GM23338 (cell line): ENCODE measurements at regions not wholly inside any gene's neighbourhood (a gene's known extent, or its start where the extent isn't known, plus 50 kb on each side); places are given as distances from the start of the nearest gene placed in this dataset.

Source experiments
- CREB1 ChIP-seq: fragments of 250-450 bp; sonication (Bioruptor Pico); IDR thresholded peaks from 2 replicates; pipeline ENCODE4 v1.5.0; 2020; ENCODE audit warnings: low read depth, mild to moderate bottlenecking, moderate library complexity
- EZH2 ChIP-seq: fragments of 200-600 bp; sonication (generic); IDR thresholded peaks from one replicate; pipeline ENCODE4 v1.8.0; 2017; ENCODE audit warnings: antibody characterized with exemption, mild to moderate bottlenecking, low read depth; ENCODE audit not compliant: unreplicated experiment
- EZH2phosphoT487 ChIP-seq: fragments of 200-600 bp; sonication (generic); IDR thresholded peaks from one replicate; pipeline ENCODE4 v1.8.1; 2018; ENCODE audit warnings: antibody characterized with exemption; ENCODE audit not compliant: unreplicated experiment
- JUNB ChIP-seq: IDR thresholded peaks from one replicate; pipeline ENCODE4 v1.6.1; 2016; ENCODE audit warnings: antibody characterized with exemption; ENCODE audit not compliant: unreplicated experiment
- POLR2AphosphoS5 ChIP-seq: IDR thresholded peaks from 2 replicates; pipeline ENCODE4 v1.6.1; 2016; ENCODE audit warnings: antibody characterized with exemption, low read depth
- STAT1 ChIP-seq: IDR thresholded peaks from one replicate; pipeline ENCODE4 v1.6.1; 2016; ENCODE audit warnings: antibody characterized with exemption; ENCODE audit not compliant: unreplicated experiment
- ZNF114 ChIP-seq: fragments of 250-450 bp; sonication (Bioruptor Pico); IDR thresholded peaks from 2 replicates; pipeline ENCODE4 v1.5.0; 2020; ENCODE audit warnings: mild to moderate bottlenecking, moderate library complexity
- TF ChIP-seq, protein P1 (sequence below), 2 experiments: fragments of 200-600 bp in 1 of 2; sonication (generic) in 1 of 2; conservative IDR thresholded peaks; 2 replicates each; pipeline versions ENCODE4 v1.5.1 to v1.6.1; 2016 to 2017; ENCODE audit warnings: antibody characterized with exemption in 2 of 2, low read depth in 2 of 2, mild to moderate bottlenecking in 2 of 2, moderate library complexity in 1 of 2

DNA sequence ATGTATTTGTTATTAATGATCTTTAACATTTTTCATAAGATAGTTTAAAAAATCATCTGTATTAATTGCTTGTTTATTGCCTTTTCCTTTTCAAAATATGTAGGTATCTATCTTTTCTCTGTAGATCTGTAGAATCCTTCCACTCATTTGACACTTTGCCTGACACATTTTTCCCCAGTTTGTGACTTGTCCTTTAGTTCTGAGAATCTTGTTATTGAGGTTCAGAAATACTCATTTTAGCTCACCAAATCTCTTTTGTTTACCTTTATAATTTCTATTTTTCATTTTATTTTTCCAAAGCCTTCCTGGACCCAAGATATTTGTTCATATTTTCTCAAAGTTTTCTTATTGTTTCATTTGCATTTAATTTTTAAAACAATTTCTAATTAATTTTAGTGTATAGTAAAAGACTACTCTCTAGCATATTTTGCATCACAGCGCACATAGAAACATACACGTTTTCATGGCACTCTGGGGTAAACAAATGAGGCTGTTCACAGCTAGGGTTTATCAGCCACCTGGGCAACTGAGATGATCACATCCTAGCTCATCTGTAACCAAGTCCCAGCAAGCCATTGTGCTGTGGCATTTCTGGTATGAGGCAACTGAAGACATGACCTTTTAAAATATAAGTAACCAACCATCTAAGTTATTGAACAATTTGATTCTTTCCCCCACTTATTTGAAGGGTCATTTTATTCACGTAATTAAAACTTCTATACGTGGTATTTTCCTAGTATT is 275.7 kb downstream of the ADGB start:
- TF ChIP-seq, protein P1, sequence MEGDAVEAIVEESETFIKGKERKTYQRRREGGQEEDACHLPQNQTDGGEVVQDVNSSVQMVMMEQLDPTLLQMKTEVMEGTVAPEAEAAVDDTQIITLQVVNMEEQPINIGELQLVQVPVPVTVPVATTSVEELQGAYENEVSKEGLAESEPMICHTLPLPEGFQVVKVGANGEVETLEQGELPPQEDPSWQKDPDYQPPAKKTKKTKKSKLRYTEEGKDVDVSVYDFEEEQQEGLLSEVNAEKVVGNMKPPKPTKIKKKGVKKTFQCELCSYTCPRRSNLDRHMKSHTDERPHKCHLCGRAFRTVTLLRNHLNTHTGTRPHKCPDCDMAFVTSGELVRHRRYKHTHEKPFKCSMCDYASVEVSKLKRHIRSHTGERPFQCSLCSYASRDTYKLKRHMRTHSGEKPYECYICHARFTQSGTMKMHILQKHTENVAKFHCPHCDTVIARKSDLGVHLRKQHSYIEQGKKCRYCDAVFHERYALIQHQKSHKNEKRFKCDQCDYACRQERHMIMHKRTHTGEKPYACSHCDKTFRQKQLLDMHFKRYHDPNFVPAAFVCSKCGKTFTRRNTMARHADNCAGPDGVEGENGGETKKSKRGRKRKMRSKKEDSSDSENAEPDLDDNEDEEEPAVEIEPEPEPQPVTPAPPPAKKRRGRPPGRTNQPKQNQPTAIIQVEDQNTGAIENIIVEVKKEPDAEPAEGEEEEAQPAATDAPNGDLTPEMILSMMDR (conservative IDR thresholded peaks at IDR 0.05; ENCODE audit: low read depth in 2 of 2): no peak
- TF ChIP-seq EZH2 (no peak), JUNB (no peak), POLR2AphosphoS5 (no peak), ZNF114 (CRISPR knock-in tag) (no peak), EZH2phosphoT487 (no peak), STAT1 (no peak), CREB1 (CRISPR knock-in tag) (no peak)
